ENCODE measurements at regions not wholly inside any gene's neighbourhood (a gene's known extent, or its start where the extent isn't known, plus 50 kb on each side); places are given as distances from the start of the nearest gene placed in this dataset.

DNA sequence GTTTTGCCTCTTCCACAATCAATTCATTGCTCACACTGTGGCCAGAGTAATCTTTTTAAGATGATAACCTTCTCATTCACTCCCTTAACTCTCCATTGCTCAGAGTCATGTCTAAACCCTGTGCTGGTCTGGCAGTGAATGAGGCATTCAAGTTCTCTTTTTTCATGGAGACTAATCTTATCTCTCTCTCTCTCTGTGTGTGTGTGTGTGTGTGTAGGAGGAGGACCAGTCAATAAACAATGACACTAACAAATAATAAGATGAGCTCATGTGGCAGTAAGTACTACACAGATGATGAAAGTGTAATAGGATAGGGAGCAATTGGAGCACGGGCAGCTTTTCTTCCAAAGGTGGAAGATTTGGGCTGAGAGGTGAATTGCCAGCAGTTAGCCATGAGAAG, 122.0 kb upstream of the B3GALT2 start:
- TF ChIP-seq CTCF (IDR thresholded peaks at IDR 0.05; ENCODE audit: low read depth, low read length, poor library complexity, severe bottlenecking): no peak
- no peak for TF ChIP-seq EZH2phosphoT487 (IDR thresholded peaks at IDR 0.05; ENCODE audit: borderline replicate concordance, low read length)
